Stimulated activated CD8-positive, alpha-beta memory T cell treated with anti-CD3 and anti-CD28 coated beads, Interleukin-4, amount 100 ng/mL, for 48 hours (primary cell): ENCODE measurements at regions not wholly inside any gene's neighbourhood (a gene's known extent, or its start where the extent isn't known, plus 50 kb on each side); places are given as distances from the start of the nearest gene placed in this dataset.
"Not testable (repeated sequence)": the region's sequence is repeated elsewhere in the genome, so short reads cannot be mapped to it uniquely, and the experiment has no call there.

ENCODE experiments used
- DNase-seq: peaks from one replicate; pipeline ENCODE4 v3.0.0-alpha.2; 2020

DNA sequence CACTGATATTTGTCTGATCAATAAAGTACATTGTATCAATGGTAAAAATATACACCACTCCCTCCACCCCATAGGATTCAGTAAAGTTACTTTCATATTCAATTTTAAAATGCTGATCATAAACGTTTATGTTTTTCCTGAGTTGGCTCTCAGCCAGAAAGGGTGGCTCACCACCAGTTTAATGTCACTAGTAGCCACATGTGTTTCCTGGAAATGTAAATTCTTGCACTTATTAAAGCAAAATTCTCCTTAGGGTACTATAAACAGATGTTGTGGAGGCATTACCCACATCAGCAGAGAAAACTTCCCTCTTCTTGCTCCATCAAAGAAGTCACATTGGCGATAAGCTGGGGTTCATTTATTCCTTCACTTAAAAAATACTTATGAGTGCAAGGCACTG lies 210.3 kb downstream of the SREK1 start:
- no peak for DNase-seq

DNA sequence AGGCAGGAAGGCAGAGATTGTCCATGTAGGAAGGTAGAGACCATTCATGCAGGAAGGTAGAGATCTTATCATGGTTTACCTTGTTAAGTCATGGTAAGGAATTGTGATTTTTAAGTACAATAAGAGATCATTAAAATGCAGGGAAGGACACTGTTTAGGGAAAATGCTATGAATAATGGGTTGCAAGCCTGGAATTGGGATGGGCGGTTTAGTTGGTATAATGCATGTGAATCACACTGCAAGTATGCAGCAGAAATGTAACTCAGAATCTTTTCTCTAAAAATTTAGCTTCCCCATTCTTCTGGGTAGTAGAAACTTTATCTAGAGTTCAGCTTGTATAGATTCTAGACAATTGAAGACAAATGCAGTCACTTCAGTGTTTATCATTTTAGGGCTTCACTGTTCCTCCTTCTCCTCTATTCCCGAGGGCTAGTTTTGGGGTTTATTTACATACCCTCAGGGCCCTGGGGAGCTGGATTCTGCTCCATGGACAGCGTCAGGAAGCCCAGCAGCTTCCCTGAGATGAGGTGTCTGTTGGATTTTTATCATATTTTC lies 212.0 kb downstream of the SREK1 start:
- DNase-seq: no peak

DNA sequence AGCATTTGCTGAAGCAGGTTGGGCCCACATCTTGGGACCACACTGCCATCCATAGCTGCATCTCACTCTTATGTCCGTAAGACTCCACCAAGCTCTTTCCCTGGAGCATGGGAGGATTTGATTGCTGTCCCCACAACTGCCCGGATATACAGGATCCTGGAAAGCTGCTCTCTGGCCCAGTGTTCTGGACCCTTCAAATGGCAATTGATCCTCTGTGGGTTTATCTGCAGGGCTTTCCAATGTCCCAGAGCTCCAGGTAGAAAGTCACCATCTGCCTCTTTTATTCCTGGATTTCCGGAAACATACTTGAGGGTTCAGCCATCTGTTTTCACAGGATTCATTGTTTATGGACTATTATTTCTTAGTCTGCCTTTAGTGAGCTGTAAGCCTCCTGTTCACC lies 214.6 kb downstream of the SREK1 start:
- no peak for DNase-seq

DNA sequence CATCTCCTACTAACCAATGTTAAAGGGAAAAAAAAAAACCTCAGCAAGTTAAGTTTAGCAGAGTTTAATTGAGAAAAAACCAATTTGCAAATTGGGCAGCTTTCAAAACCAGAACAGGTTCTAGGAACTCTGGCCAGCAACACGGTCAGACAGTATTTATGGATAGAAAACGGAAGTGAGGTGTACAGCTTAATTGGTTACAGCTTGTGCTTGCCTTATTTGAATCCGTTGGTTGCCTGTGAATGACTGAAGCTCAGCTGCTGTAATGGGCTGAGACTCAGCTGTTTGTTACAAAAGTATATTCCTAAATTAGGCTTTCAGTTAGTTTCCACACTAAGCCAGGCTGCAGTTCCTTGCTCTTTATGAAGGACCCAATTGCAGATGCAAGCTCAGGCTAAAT lies 217.0 kb downstream of the SREK1 start:
- no peak for DNase-seq

DNA sequence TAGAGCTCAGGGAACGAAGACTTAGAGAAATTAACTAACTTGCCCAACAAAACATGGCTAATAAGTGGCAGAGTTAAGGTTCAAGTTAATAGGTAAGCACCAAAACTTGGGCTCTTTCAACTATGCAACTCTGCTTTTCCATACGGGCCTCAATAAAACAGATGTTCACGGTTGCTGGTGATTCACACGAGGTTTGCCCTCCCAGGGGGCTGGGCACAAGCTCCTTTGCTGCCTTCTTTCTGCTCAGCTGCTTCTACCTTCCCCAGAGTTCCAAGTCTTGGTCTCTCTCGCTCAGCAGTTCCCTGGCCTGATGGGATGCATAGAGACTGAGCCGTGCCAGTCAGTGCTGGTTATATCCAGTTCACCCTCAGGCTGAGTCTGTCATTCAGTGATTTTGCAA lies 217.9 kb downstream of the SREK1 start:
- DNase-seq: no peak

DNA sequence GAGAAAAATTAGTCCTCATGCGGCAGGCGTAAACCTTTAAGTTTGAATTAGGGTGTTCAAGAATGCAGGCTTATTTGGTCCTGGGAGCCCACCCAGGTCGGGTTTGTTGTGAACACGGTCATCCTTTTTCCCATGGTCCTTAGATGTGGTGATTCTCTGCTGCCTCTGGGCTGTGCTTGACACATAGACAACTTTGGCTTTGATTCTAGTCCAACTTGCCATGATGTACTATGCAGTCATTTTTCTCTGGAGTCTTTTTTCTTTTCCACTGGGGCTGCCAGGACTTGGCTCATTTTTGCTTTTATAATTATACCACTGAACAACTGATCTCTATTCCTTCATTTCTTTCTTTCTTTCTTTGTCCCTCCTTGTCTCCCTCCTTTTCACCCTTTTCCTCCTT lies 218.6 kb downstream of the SREK1 start:
- DNase-seq: no peak

DNA sequence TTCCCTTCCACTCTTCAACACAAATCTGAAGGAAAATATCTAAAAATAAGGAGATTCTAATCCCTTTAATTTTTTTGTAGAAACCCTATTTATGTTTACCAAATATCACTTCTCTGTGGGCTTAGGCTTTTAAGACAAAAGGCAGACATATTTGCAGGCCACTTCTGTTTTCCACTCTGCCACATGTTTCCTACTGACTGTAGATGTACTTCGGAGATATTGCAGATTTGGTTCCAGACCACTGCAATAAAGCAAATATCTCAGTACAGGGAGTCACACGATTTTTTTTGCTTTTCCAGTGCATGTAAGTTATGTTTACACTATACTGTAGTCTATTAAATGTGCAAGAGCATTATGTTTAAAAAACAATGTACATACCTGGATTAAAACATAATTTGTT lies 219.0 kb downstream of the SREK1 start:
- DNase-seq: no peak

DNA sequence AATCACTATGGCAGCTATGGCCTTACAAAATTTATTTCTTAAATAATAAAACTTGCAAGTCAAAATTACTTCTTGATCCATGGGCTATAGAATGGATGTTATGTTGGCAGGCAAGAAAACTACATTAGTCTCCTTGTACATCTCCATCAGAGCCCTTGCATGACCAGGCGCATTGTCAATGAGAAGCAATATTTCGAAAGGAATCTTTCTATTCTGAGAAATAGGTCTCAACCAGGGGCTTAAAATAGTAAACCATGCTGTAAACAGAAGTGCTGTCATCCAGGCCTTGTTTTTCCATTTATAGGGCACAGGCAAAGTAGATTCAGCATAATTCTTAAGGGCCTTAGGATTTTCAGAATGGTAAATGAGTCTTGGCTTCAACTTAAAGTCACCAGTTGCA lies 220.1 kb downstream of the SREK1 start:
- DNase-seq: no peak

DNA sequence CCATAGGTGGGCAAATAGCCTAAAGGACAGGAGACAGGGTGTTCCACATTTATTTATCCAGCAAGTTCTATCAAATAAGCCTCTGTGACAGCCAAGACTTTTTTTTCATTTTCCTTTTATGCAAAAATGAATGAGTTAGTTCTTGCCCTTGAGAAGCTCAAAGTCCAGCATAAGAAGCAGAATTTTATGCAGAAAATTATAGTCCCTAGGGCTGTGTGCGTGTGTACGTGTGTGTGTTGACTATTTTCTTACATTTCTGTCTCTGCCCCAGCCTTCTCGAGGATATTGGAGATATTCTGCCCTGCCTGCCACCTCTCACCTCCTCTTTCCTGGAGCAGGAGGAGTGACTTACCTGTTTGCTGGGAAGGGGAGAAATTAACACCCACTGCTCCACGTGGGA lies 221.9 kb downstream of the SREK1 start:
- no peak for DNase-seq

DNA sequence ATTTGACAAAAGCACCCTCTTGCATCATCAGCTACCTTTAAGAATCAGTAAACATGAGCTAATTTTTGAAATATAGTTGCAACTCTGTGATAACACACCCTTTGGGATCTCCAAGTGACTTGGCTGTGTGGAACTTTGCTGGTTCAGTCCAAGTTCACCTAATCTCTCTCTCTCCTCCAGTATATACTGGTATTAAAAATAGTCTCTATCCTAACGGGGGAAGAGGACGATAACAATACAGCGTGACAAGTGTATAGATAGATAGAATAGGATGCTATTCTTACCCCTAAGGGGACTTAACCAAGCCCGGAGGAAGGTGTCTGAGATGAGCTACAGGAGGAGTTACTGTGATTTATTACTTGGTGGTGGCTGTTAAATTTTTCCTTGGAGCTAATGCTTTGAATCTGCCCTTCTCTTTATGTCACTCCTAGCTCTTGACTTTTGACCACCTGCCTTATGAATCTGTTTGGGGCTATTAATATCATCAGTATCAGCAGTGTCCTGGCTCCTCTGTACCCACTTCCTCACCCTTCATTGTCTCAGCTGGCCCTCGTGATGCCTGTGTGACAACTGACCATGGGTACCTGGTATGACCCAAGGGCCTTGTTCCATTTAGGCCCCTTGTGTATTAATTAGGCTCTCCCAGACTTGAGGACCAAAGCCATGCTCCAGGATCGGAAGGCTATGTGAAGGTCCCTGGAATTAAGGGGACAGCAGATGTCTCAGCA lies 223.9 kb downstream of the SREK1 start:
- no peak for DNase-seq

DNA sequence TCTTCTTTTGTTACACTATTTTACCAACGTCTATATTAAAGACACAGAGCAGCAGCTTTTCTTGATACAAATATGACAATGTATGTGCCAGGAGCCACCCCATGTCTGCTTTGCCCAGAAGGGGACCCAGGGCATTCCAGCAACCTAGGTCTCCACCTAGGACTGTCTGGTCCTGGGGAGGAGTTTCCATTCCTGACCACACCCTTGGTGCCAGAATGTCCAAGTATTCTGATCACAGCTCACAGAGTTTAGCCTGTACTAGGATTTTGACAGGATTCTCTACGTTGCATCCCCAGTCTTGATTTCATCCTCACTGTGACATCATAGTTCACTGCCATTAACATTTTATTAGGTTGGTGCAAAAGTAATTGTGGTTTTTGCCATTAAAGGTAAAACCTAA lies 224.7 kb downstream of the SREK1 start:
- DNase-seq: no peak

DNA sequence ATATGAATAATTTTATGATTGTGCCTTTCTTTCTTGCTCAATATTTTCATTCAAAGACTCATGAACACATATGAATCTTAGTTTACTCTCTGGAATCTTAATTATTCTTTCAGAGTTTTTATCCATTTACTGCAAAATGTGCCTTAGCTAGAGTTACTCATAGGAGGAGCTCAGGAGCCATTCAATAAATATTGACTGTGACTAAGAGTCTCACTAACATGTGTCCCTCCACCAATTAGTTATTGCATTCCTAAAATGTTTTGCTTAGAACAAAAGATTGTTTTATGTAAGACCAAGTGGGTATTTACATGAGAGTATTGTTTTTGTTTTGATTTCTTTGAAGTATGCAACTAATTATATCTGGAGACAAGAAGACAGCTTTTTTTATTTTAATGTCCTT lies 218.4 kb upstream of the MAST4 start:
- no peak for DNase-seq

DNA sequence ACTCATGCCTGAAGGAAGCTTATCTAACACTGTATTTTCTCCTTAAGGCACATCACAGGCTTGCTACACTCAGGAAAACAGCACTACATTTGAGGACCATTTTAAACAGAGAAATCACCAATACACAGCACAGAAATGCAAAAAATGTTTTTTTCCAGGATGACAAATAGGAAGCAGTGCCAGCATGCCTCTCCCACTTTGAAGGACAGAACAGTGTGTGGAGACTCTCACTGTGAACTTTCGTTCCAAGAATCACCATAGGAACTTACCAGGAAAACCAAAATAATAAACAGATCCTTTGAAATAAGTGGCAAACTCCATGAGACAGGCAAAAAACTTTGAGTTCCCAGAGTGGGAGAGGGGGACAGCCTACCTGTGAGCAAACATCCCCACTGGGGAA lies 217.8 kb upstream of the MAST4 start:
- no peak for DNase-seq

DNA sequence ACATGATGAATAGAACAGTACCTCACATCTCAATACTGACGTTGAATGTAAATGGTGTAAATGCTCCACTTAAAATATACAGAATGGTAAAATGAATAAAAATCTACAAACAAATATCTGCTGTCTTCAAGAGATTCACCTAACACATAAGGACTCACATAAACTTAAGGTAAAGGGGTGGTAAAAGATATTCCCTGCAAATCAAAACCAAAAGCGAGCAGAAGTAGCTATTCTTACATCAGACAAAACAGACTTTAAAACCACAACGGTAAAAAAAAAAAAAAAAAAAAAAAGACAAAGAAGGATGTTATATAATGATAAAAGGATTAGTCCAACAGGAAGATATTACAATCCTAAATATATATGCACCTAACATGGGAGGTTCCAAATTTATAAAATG lies 214.0 kb upstream of the MAST4 start:
- DNase-seq: no peak

DNA sequence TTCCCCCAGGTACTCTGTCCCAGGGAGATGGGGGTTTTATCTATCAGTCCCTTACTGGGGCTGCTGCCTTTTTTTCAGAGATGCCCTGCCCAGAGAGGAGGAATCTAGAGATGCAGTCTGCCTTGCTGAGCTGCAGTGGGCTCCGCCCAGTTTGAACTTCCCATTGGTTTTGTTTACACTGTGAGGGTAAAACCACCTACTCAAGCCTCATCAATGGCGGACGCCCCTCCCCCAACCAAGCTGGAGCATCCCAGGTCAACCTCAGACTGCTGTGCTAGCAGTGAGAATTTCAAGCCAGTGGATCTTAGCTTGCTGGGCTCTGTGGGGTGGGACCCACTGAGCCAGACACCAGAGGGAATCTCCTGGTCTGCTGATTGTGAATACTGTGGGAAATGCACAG lies 191.0 kb upstream of the MAST4 start:
- not testable (repeated sequence) for DNase-seq

DNA sequence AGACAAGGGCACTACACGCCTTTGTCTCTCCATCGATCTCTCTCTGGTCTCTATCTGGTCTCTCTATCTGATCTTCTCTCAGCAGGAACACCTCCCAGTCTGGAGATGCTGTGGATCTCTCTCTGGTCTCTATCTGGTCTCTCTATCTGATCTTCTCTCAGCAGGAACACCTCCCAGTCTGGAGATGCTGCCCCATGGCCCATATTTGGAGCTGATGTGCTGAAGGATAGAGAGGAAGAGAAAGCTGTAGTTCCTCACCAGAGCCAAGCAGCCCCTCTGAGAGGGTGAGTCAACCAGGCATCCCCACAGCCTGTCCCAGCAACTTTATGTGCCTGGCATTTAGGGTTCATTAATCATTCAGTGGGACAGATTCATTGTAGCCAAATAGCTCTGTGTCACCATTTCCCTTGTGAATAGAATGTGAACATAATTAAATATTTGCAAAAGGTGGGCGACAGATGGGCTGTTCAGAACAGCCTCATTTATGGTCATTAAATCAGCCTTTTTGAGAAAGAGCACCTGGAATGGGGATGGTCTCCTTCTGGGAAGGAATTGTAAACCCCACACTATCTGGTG lies 189.3 kb upstream of the MAST4 start:
- DNase-seq: no peak

DNA sequence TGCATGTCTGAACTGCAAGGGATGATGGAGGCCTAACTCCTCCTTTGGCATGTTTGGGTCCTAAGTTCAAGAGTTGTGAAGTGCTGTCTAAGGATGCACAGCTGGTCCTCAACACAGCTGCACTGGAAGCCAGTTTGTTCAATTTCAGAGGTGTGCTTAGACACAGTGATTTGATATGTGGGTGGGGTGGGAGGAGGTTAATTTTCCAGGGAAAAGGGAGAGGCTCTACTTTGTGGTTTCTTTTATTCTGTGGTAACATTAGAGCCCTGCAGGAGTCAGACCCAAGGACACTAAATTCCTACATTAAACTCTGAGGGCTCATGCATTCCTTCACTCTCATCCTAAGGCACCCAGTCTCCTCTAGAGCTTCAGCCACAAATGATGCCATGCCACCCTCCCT lies 188.4 kb upstream of the MAST4 start:
- no peak for DNase-seq

DNA sequence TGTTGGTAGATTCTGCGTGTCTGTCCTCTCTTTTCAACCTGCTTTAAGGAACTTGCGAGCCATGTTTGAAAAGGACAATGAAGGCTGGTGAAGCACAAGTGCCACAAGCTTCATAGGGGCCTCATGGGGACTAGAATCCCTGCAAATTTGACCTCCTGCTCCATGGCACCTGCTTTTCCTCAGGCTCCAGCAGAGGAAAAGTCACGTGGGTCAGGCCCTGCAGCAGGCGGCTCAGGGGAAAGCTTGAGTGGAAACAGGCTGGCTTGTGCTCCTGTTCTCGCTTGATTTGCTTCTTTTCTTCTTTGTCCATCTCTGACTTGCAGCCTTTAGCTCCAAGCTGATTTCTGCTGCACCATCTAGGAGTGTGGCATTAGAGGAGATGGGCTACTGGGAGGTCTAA lies 187.6 kb upstream of the MAST4 start:
- no peak for DNase-seq

DNA sequence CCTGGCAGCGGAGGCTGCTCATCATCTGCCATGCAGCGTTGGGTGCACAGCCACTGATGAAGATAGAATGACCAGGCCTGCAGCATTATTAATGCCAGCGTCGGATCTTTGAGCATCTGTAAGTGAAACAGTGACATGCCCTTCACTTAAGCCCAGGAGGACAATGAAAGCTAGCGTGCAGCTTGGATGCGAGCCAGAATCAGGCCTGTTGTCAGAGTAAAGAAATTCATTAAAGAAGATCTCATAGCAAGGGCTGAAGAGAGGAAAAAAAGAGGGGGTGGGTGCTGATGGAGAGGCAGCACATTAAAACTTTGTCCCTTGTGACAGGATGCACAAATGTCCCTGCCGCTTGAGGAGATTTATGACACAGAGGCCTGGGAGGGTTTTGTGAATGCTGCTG lies 186.1 kb upstream of the MAST4 start:
- DNase-seq: no peak

DNA sequence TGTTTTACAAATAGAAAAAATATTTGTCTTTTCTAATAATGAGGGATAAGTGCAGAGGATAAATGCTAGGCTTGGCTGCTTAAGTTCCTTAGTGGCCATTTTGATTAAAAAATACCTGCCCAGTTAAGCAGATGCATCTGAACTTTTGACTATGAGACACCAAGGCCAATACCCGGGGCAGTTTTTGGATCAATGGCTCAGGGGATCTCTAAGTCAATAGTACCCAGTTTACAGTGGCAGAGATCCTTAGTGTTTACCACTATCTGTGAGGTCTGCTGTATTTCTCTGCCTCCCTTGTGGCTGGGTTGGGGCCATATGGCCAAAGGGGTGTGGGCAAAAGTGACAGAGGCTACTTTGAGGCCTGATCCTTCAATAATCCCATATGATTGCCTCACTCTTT lies 184.5 kb upstream of the MAST4 start:
- no peak for DNase-seq

DNA sequence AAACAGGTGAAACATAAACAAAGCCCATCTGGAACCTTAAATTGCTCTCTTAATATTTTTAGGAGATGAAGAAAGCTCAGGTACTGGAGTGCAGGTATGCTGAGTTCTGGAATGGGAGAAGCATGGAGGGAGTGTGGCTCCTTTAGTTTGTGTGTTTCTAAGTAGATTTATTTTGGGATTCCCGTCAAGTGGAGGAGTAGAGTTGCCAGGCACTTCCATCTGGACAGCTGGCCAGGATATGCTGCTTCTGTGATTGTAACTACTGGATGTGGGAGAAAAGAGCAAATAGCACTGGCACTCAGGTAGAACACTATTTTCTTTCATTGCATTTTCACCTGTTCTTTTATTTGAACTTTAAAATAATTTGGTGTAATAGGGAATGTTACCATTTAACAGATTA lies 182.3 kb upstream of the MAST4 start:
- DNase-seq: no peak

DNA sequence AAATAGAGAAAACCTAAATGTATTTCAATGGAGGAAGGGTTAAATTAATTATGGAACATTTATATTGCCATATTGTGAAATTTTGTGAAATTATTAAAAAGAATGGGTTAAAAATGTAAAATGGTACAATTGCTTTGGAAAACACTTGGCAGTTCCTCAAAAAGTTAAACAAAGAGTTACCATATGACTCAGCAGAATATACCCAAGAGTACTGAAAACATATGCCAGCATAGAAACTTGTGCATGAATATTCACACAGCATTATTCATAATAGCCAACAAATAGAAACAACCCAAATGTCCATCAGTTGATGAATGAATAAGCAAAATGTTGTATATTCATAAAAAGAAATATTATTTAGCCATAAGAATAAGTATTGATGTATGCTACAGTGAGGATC lies 181.0 kb upstream of the MAST4 start:
- no peak for DNase-seq

DNA sequence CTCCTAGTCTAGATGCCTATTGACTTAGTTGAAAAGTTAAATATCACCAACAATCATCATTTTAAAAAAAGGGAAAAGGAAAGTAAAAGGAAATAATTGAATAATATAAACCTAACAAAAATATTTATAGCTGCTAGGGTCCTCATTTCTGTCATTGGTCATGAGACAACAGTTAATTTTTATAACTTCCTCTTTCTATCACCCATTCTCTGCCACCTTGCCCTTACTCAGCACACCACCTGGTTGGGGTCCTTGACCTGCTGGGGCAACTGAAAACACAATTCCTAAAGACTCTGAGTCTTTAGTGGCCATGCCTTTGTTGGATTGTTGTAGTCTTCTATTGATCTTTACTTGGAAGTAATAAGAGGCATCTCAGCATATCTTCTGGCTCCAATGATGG lies 179.5 kb upstream of the MAST4 start:
- no peak for DNase-seq

DNA sequence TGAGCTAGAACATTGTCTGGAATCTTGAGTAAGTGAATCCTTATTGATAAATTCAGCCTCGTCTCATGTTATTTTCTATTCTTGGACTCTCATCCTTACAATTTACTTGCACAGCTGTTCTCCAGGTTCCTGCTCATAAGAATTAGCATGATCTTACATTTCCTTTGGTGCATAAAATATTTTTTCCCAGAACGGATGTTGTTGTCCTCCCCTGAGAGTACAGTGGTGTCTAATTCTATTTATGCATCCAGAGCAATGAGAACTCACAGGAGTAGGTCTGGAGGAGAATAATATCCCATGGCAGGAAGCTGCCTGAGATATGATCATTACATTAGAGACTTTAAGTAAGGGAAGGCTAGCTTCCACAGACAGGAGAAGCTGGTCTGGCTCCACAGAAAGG lies 178.4 kb upstream of the MAST4 start:
- no peak for DNase-seq

DNA sequence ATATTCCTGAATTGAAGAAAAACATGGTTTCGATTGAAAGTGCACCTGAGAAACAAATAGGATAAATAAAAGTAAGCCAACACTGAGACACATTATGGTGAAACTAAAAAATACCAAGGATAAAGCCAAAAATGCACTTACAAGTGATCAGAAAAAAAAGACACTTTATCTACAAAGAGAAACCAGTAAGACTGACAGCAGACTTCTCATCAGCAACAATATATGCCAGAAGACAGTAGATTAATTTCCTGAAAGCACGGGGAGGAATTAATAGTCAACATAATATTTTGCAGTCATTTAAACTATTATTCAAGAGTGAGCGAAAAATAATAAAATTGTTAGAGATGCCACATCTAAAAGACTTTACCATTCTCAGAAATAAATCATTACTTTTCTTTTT lies 172.7 kb upstream of the MAST4 start:
- no peak for DNase-seq
